Immature natural killer cell (primary cell): ENCODE measurements at regions not wholly inside any gene's neighbourhood (a gene's known extent, or its start where the extent isn't known, plus 50 kb on each side); places are given as distances from the start of the nearest gene placed in this dataset.

ENCODE experiments used
- DNase-seq, 3 donors: peaks; one replicate each; pipeline ENCODE4 v3.0.0; 2022; ENCODE audit warnings: mixed read lengths in 1 of 3
- H3K27ac Mint-ChIP-seq, 6 donors: one replicate each; pipeline ENCODE4 v1.8.0; 2020; ENCODE audit warnings: mixed read lengths in 6 of 6, mild to moderate bottlenecking in 5 of 6, inconsistent platforms in 4 of 6, moderate library complexity in 3 of 6
- H3K27me3 Mint-ChIP-seq, 3 donors: one replicate each; pipeline ENCODE4 v1.8.0; 2020 to 2021; ENCODE audit warnings: low read depth in 3 of 3, mild to moderate bottlenecking in 3 of 3, mixed read lengths in 3 of 3, moderate library complexity in 3 of 3, inconsistent platforms in 1 of 3
- H3K36me3 Mint-ChIP-seq, 3 donors: one replicate each; pipeline ENCODE4 v1.8.0; 2020; ENCODE audit warnings: mixed read lengths in 3 of 3, inconsistent platforms in 2 of 3, mild to moderate bottlenecking in 2 of 3
- H3K4me1 Mint-ChIP-seq, 2 donors: one replicate each; pipeline ENCODE4 v1.8.0; 2020; ENCODE audit warnings: inconsistent platforms in 2 of 2, mild to moderate bottlenecking in 2 of 2, mixed read lengths in 2 of 2, moderate library complexity in 1 of 2
- H3K4me3 Mint-ChIP-seq, 5 donors: one replicate each; pipeline ENCODE4 v1.8.0; 2020; ENCODE audit warnings: mild to moderate bottlenecking in 5 of 5, mixed read lengths in 5 of 5, inconsistent platforms in 3 of 5, moderate library complexity in 3 of 5
- H3K9me3 Mint-ChIP-seq, 6 donors: one replicate each; pipeline ENCODE4 v1.8.0; 2020; ENCODE audit warnings: mild to moderate bottlenecking in 6 of 6, mixed read lengths in 6 of 6, inconsistent platforms in 4 of 6, moderate library complexity in 3 of 6

DNA sequence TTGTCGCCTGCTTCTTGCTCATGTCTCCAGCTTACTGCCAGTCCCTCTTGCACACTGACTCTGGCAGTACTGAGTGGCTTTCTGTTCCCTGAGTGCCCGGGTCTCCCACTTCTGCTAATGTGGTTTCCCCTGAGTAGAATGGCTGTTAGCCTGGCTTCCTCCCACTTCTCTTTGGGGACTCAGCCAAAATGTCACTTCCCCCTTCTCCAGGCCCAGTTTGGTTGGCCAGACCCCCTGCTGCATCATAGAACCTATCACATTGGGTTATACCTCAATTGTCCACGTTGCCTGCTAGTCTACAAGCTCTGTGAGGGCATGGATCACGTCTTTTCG, 304.4 kb downstream of the HS3ST3B1 start:
- DNase-seq = no peak
- Mint-ChIP-seq H3K4me1 (peaks cover 9 to 15% of the 10 kb centered on the region in 2 donors), H3K27me3 (peaks cover 5 to 18% (median 14%) of the 10 kb centered on the region in 3 donors), H3K4me3 (peak overlapping the region; percentile 33 to 78 (median 68)), H3K36me3 (peaks cover 0 to 9% (median 0%) of the 10 kb centered on the region in 3 donors), H3K27ac (peak overlapping the region in 2 of 6 donors; percentile 3 to 16), H3K9me3 (peaks cover 0 to 3% (median 0%) of the 10 kb centered on the region in 6 donors)

DNA sequence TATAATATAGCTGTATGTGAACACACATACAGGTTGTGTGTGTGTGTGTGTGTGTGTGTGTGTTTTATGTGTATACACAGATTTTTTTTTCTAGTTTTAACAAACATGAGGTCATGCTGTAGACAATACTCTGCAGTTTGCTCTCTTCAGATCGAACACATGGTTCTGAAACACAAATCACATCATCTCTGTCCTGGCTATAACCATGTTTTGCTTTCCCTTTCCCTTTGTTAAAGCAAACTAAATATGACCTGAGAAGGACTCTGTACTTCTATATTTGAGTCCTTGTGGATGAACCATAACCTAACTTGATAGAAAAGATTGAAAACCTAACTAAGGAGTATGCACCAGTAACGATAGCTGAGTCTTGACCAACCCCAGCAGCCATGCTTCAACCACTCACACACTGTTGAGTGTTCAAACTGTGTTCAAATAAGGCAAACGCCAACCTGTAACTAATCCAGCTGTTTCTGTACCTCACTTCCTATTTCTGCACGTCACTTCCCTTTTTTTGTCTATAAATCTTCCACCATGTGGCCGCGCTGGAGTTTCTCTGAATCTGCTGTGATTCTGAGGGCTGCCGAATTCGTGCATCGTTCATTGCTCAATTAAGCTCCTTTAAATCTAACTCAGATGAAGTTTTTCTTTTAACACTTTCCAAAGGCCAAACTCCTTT, 303.8 kb downstream of the HS3ST3B1 start:
- Mint-ChIP-seq H3K27me3 (peaks cover 3 to 18% (median 13%) of the 10 kb centered on the region in 3 donors), H3K4me3 (peak overlapping the region; percentile 33 to 78 (median 68)), H3K4me1 (peaks cover 9 to 15% of the 10 kb centered on the region in 2 donors), H3K27ac (peak overlapping the region in 3 of 6 donors; percentile 3 to 68 (median 16)), H3K9me3 (peaks cover 0 to 5% (median 0%) of the 10 kb centered on the region in 6 donors), H3K36me3 (peaks cover 0 to 10% (median 0%) of the 10 kb centered on the region in 3 donors)
- DNase-seq = peak in 2 of 3 donors; percentile 6 to 7

DNA sequence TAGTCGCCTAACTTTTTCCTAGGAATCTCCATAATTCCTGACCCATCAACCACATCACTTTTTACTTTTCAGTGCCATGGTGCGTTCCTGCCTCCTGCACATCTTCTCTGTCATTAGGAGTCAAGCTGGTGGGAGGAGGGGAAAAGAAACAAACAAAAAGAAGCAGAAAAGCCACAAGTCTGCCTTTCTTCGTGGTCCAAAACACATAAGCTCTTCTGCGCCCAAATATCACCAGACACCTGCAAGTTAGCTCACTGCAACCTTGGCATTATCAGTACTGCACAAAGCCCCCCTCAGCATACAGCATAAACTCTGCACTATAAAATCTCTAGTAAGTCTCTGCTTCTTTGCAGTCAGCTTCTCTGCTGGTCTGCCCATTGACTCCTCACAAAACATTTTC, 295.3 kb downstream of the HS3ST3B1 start:
- no peak for DNase-seq
- Mint-ChIP-seq H3K9me3 (peaks cover 0 to 5% (median 0%) of the 10 kb centered on the region in 6 donors), H3K4me1 (no peaks in the 10 kb centered on the region), H3K27ac (no peak overlapping the region), H3K27me3 (peaks cover 8 to 18% (median 9%) of the 10 kb centered on the region in 3 donors), H3K36me3 (peaks cover 0 to 9% (median 0%) of the 10 kb centered on the region in 3 donors), H3K4me3 (no peak overlapping the region)

DNA sequence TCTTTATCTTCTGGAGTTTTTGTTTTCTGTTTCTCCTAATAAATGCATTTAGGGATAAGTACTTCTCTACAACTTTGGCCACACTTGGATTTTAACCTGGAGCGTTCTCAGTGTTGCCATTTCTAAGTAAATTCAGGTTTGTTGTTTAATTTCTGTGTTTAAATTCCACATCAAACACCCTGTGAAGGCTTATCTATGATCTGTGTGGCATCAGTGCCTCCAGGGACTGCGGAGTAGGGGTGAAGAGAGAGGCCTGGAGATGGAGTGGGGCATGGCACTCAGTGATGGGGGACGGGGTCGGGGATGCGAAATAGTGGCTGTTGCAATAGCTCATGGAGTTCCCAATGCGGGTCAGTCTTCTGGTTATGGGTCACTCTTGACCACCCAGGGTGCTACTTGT, 294.8 kb downstream of the HS3ST3B1 start:
- peaks cover 0 to 5% (median 0%) of the 10 kb centered on the region in 6 donors for H3K9me3 Mint-ChIP-seq
- H3K27ac Mint-ChIP-seq = no peak overlapping the region
- DNase-seq = no peak
- H3K36me3 Mint-ChIP-seq = peaks cover 0 to 9% (median 0%) of the 10 kb centered on the region in 3 donors
- H3K27me3 Mint-ChIP-seq = peaks cover 6 to 15% (median 8%) of the 10 kb centered on the region in 3 donors
- H3K4me1 Mint-ChIP-seq = no peaks in the 10 kb centered on the region
- H3K4me3 Mint-ChIP-seq = no peak overlapping the region

DNA sequence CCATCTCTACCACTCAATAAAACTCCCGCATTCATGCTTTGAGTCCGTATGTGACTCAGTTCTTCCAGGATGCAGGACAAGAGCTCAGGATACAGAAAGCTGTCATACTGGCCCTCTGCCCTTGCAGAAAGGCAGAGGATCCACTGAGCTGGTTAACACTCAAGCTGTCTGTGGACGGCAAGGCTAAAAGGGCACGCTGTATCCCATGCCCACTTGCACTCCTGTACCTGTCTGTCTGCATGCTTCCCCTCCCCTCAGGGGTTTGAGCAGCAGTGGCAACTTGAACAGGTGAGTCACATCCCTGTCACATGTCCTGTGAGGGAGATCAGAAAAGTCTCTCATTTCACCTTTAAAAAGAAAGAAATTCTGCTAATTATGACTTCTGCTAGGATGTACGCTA, 293.8 kb downstream of the HS3ST3B1 start:
- no peak overlapping the region for H3K27ac Mint-ChIP-seq
- no peak overlapping the region for H3K4me3 Mint-ChIP-seq
- no peaks in the 10 kb centered on the region for H3K36me3 Mint-ChIP-seq
- peaks cover 0 to 2% (median 0%) of the 10 kb centered on the region in 6 donors for H3K9me3 Mint-ChIP-seq
- H3K4me1 Mint-ChIP-seq = no peaks in the 10 kb centered on the region
- no peak for DNase-seq
- H3K27me3 Mint-ChIP-seq = peaks cover 2 to 14% (median 6%) of the 10 kb centered on the region in 3 donors

DNA sequence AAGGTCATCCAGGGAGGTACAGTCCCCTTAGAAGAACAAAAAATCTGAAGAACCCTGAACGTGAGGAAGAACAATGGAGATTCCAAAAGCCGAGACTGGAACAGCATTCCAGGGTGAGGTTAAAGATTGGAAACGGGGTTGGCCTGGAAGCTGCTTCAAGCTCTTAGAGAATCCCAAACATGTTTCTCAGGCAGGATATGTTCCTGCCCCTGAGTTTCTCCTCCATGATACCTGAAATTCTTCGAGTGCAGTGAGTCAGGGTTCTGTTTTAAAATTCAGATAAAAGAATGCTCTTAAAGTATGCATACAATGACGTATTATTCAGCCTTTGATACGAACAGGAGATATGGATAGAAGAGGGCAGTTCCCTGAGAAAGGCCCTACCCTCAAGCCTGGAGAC, 293.1 kb downstream of the HS3ST3B1 start:
- peaks cover 2 to 17% (median 6%) of the 10 kb centered on the region in 3 donors for H3K27me3 Mint-ChIP-seq

DNA sequence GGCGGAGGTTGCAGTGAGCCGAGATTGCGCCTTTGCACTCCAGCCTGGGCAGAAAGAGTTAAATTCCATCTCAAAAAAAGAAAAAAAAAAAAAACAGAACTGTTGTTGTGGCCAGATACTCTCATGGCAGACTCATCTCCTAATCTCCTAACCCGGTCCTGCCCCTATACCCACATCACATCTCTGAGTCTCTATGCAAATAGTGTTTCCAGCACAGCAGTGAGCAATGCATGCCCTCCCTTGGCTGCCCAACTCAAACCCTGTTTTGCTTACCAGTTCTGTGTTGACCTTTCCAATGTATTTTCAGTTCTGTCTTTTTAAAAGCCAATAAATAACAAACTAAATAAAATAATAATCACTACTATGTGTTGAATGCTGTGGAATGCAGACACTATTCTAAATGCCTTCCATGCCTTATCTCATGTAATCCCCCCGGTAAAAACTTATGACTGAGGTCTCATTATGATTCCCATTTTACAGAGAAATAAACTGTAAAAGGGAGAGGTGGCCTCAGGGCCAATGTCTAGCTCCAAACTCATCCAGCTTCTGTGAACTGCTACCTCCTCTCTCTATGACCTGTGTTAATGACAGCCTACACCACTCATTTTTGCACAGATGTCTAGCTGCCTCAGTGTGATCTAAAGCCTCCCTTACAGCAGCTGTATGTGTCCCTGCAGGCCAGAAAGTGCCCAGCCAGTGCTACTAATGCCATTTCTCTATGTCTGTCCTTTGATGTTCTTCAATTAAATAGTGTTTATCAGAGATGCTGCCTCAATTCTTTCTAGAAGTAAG, 289.8 kb downstream of the HS3ST3B1 start:
- H3K27ac Mint-ChIP-seq = no peak overlapping the region
- no peak for DNase-seq

More for the DNA sequence above, 293.1 kb downstream of the HS3ST3B1 start:
- Mint-ChIP-seq H3K4me3 (no peak overlapping the region), H3K36me3 (no peaks in the 10 kb centered on the region), H3K4me1 (no peaks in the 10 kb centered on the region), H3K9me3 (peaks cover 0 to 2% (median 0%) of the 10 kb centered on the region in 6 donors), H3K27ac (no peak overlapping the region)
- DNase-seq = no peak

DNA sequence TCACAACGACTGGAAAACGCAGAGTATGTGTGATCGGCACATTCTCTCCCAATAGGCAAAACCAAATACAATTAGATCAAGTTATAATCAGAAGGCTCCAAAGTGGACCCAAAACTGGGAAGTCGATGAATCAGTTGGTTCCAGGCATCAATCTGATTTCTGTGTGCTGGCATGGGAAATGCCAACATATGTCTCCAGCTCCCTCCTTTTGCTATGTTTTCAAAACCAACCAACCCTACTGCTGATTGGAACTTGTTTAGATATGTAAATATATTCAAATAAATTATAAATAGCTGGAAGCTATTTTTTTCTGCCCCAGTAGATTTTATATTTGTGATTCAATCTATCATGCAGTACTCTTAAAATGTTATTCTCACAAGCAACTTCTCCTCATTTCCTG, 284.2 kb downstream of the HS3ST3B1 start:
- Mint-ChIP-seq H3K9me3 (no peaks in the 10 kb centered on the region), H3K4me1 (no peaks in the 10 kb centered on the region), H3K27me3 (peaks cover 0 to 9% (median 9%) of the 10 kb centered on the region in 3 donors), H3K27ac (no peak overlapping the region), H3K4me3 (no peak overlapping the region), H3K36me3 (peaks cover 0 to under 1% (median 0%) of the 10 kb centered on the region in 3 donors)
- DNase-seq = no peak

More for the DNA sequence above, 289.8 kb downstream of the HS3ST3B1 start:
- Mint-ChIP-seq H3K4me1 (no peaks in the 10 kb centered on the region), H3K36me3 (no peaks in the 10 kb centered on the region), H3K4me3 (no peak overlapping the region), H3K9me3 (peaks cover 0 to 2% (median 0%) of the 10 kb centered on the region in 6 donors), H3K27me3 (peaks cover 1 to 10% (median 2%) of the 10 kb centered on the region in 3 donors)

DNA sequence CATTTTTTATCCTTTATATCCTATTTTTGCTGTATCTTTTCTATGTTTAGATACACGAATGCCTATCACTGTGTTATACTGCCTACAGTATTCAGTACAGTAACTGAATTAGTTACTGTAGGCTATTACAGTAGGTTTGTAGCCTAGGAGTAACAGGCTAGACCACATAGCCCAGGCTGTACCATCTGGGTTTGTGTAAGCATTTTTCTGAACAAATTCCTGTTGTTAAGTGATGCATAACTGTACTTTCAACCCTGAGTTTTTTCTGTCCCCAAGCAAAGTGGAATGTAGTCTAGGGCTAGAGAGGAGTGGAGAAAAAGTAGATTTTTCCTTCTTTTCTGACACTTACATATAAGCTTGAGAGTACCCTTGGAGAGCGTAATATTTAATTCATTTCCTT, 282.1 kb downstream of the HS3ST3B1 start:
- H3K27ac Mint-ChIP-seq = no peak overlapping the region
- no peaks in the 10 kb centered on the region for H3K9me3 Mint-ChIP-seq
- H3K4me3 Mint-ChIP-seq = no peak overlapping the region
- H3K36me3 Mint-ChIP-seq = peaks cover 0 to 4% (median 0%) of the 10 kb centered on the region in 3 donors
- no peaks in the 10 kb centered on the region for H3K4me1 Mint-ChIP-seq
- H3K27me3 Mint-ChIP-seq = peaks cover 0 to 11% (median 3%) of the 10 kb centered on the region in 3 donors
- no peak for DNase-seq

DNA sequence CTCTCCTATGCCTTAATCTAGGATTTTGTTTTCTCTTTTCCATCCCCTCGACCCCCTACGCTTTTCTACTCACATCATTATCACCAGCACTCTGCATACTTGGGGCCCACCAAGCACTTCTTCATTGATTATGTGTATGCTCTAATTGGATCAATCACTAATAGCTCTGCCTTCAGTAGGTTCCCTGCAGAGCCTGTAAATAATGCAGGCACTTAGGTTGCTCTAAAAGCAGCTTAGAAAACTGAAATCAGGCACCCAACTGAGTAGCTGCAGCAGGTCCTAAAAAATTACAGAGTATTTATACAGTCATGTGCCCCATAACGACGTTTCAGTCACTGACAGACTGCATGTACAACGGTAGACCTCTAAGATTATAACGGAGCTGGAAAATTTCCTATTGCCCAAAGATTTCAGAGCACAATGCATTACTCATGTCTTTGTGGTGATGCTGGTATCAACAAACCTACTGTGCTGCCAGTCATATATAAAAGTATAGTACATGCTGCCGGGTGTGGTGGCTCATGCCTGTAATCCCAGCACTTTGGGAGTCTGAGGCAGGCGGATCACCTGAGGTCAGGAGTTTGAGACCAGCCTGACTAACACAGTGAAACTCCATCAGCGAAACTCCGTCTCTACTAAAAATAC, 280.4 kb downstream of the HS3ST3B1 start:
- Mint-ChIP-seq H3K4me3 (no peak overlapping the region), H3K27me3 (peaks cover 0 to 15% (median 3%) of the 10 kb centered on the region in 3 donors), H3K27ac (no peak overlapping the region), H3K36me3 (peaks cover 0 to 4% (median 0%) of the 10 kb centered on the region in 3 donors), H3K9me3 (no peaks in the 10 kb centered on the region), H3K4me1 (no peaks in the 10 kb centered on the region)
- DNase-seq = no peak

DNA sequence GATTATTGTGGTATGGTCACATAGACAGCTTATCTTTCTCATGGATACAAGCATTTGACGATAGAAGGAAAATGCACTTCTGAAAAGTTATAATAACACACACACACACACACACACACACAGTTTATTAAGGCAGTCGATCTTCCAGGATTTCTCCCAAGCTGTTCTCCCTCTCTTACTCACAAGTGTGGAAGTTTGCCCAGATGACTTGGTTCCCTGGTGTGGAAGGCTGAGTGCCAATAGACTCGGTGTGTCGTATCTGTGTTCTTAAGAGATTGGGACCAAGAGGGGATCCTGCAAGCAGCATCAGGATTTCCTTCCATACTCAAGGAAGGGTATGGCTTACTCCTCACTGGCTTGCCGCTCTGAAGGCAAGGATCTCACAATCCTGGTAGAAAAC, 279.6 kb downstream of the HS3ST3B1 start:
- DNase-seq = no peak
- Mint-ChIP-seq H3K4me3 (no peak overlapping the region), H3K4me1 (no peaks in the 10 kb centered on the region), H3K36me3 (peaks cover 0 to 4% (median 0%) of the 10 kb centered on the region in 3 donors), H3K27ac (no peak overlapping the region), H3K9me3 (no peaks in the 10 kb centered on the region), H3K27me3 (peaks cover 0 to 19% (median 3%) of the 10 kb centered on the region in 3 donors)

DNA sequence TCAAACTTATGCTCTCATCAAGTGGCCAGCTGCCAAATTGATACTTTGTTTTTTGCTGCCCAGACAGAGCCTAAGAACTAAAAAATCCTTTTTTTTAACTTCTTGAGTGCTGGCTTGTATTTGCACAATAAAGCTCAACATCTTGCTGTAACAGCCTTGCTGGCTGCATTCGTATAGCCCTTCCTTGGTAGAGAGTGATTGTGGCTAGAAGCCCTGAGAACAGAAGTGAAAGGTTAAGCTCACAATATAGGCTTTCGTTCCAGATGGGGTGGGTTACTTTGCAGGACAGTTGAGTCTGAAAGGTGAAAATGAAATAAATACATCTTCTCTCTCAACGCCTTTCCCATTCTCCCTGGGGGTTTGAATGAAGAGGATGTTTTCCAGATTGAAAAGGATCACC, 278.8 kb downstream of the HS3ST3B1 start:
- no peak overlapping the region for H3K4me3 Mint-ChIP-seq
- peaks cover 0 to 22% (median 3%) of the 10 kb centered on the region in 3 donors for H3K27me3 Mint-ChIP-seq
- DNase-seq = no peak
- no peak overlapping the region for H3K27ac Mint-ChIP-seq
- peaks cover 0 to 4% (median 0%) of the 10 kb centered on the region in 3 donors for H3K36me3 Mint-ChIP-seq
- no peaks in the 10 kb centered on the region for H3K4me1 Mint-ChIP-seq
- H3K9me3 Mint-ChIP-seq = no peaks in the 10 kb centered on the region

DNA sequence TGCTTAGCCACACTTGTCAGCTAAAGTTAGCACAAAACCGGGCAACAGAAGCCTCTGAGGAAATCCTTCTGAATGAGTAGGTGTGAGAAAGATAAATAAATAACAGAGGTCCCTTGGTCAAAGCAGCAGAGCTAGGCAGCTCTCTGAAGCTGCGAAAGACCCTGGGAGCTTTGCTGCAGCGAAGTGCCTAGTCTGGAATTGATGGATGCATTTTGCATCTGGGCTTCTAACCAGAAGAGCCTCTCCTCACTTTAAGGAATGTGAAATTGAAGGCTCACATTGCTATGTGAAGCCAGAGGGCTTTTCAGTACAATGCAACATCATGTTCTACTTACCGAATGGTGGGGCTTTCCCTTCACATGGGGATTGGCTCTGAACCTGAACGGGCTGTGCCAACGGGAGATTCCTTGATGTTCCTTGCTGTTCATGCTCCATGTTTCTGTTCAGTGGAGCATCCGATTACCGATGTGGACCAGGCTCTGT, 274.6 kb downstream of the HS3ST3B1 start:
- Mint-ChIP-seq H3K4me3 (no peak overlapping the region), H3K27ac (no peak overlapping the region), H3K4me1 (no peaks in the 10 kb centered on the region), H3K27me3 (peaks cover 0 to 18% (median 3%) of the 10 kb centered on the region in 3 donors), H3K9me3 (no peaks in the 10 kb centered on the region), H3K36me3 (peaks cover 0 to 7% (median 0%) of the 10 kb centered on the region in 3 donors)
- no peak for DNase-seq
